HG02973 (cell line): ENCODE measurements at regions not wholly inside any gene's neighbourhood (a gene's known extent, or its start where the extent isn't known, plus 50 kb on each side); places are given as distances from the start of the nearest gene placed in this dataset.

ENCODE experiments used
- ATAC-seq: cut with Tn5 transposase; IDR thresholded peaks from one replicate; pipeline ENCODE4 v1.9.1; 2021; ENCODE audit warnings: moderate library complexity; ENCODE audit not compliant: unreplicated experiment

GRCh38 chr16:5480431-5481195 lies 383.0 kb upstream of the EEF2KMT start:
- ATAC-seq: no peak

GRCh38 chr16:5479926-5480325 lies 382.3 kb upstream of the EEF2KMT start:
- ATAC-seq: no peak

GRCh38 chr16:5478036-5478435 lies 380.4 kb upstream of the EEF2KMT start:
- ATAC-seq: no peak

- ATAC-seq: no peak
These were observed 379.7 kb upstream of the EEF2KMT start for GRCh38 chr16:5477251-5477650.

DNA sequence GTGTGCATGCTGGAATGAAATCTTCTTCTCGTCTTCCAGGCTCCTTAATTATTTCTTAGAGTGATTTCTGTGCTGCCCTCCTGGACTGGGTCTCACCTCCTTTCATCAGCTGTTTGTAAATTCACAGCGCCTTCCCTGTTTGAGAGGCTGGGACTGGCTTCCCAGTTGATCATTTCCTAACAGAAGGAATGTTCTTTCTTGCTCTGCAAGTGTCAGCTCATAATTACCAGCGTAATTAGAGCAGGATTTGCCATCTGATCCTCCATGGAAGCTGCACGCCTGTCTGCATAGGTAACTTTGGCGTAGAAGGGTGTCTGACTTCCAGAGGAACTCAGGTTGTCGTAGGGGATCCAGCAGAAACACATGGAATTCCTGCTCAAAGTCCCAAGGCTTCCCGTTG lies 375.0 kb upstream of the EEF2KMT start:
- ATAC-seq: no peak

DNA sequence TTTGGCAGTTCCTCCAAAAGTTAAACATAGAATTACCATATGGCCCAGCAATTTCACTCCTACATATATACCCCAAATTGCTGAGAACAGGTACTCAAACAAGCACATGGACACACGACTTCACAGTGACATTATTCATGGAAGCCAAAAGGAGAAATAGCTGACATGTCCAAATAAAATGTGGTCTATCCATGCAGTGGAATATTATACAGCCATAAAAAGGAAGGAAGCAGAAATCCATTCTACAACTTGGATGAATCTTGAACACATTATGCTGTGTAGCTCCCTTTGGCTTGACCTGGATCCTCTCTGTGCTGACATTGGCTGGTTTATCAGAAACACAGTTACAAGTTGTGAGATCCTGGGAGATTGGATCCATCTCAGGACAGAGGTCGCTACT lies 370.9 kb upstream of the EEF2KMT start:
- no peak for ATAC-seq

DNA sequence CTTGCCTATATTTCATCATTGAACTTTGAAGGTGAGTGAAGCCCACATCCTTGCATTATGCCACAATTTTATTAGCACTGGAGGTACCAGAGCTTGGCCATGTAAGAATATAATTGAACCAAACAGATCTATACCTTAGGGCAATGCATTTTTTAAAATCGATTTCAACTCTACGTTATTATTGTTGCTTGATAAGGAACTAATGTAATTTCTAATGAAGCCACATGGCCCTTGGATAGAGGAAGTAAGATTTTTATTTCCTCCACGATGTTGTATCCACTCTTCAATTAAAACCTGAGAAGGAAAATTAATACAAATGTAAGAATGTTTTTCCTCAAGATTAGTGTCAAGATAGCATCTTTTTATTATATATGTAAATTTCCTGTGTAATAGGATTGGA lies 370.0 kb upstream of the EEF2KMT start:
- no peak for ATAC-seq

DNA sequence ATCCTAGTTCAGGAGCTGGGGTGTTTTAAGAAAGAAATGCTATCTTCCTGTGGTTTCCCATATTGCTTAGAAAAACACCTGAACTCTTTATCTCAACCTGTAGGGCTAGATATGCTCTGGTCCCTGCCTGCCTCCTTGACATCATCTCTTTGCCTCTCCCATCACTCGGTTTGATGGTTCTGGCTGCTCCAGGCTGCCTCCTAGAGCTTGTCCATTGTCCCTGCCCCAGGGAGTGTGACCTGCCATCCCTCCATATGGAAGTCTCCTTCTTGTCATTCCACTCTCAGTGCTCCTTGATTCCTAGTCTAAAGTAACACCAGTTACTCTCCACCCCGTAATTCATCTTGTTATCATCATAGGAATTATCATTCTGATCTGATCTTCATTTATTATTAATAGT lies 369.0 kb upstream of the EEF2KMT start:
- ATAC-seq: no peak

GRCh38 chr16:5465714-5466113 lies 368.1 kb upstream of the EEF2KMT start:
- ATAC-seq: no peak

- ATAC-seq: no peak
These were observed 366.2 kb upstream of the EEF2KMT start for GRCh38 chr16:5463820-5464219.

DNA sequence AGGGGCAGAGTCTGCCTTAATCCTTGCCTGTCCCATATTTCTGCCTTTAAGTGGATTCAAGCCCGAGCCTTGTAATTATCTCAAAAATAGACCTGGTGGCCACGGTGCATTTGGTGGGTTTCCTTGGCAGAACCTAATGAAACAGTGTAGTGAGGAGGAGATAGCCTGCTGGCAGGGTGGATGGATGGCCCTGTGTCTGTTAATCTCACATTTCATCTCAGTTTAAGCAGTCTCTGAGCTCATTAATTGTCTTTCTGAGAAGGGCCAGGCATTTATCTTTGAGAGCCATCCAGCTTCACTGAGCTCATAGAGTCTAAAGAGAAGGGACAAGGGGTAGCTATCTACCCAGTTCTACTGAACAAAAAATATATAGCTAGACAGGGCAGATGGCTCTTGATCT lies 364.0 kb upstream of the EEF2KMT start:
- ATAC-seq: no peak

- no peak for ATAC-seq
These were observed 363.5 kb upstream of the EEF2KMT start for GRCh38 chr16:5461141-5461540.

DNA sequence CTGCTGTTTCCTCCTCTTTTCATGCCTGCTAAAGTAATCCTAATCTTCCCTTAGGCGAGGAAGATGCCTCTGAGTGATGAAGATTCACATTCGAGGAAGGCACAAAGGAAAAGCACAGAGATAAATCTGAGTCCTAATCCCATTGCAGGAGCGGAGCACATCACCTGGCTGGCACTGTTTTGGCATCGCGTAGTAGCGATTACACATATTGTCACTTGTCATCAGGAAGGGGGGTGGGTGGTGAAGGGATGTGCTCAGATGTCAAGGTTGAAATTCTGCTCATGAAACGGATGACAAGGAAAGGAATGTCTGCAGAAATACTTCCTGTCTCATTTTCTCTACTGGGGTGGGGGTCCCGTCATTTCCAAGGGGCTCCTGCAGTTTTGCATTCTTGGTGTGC lies 363.1 kb upstream of the EEF2KMT start:
- no peak for ATAC-seq

- no peak for ATAC-seq
These were observed 362.3 kb upstream of the EEF2KMT start for GRCh38 chr16:5459863-5460262.

DNA sequence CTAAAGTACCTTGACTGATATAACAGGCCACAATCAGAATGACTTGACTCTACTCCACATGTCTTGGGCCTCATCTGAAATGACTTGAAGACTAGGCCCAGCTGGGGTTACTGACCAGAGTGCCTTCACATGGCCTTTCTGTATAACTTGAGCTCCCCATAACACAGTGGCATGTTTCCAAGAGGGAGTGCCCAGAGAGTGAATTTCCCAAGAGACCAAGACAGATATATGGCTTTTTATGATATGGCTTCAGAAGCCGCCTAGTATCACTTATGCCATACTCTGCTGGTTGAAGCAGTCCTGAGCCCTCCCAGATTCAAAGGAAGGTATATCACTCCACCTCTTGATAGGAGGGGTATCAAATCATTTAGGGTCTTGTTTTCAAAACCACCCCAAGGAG lies 357.5 kb upstream of the EEF2KMT start:
- no peak for ATAC-seq

GRCh38 chr16:5454349-5454748 lies 356.8 kb upstream of the EEF2KMT start:
- no peak for ATAC-seq

- ATAC-seq: no peak
These were observed 354.0 kb upstream of the EEF2KMT start for GRCh38 chr16:5451641-5452040.

DNA sequence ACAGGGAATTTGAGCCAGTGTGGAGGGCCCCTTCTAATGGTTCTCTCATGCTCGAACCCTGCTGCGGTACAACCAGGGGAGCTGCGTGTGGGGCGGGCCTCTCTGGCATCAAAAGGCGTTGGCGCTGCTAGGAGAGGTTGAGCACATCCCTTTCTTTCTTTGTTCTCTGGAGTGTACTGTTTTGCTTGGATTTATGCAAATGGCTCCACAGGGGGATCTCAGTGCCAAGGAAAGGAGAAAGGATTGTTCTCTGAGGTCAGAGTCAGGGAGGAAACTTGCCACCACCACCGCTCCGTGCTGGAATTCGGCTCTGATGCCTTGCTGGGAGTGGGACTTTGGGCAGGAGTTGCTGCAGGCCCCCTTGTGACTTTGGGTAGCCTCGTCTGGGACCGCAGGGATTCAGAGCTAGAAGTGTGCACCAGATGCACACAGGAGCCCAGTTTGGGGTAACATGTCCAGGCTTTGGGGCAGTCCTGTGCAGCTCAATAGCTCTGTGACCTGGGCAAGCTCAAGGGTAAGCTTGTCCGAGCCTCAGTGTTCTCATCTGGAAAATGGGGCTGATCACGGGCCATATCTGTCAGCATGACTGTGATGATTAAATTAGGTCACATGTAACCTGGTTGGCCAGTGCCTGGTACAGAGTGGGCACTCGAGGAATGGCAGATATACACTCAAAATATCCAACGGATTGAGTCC lies 353.0 kb upstream of the EEF2KMT start:
- ATAC-seq: no peak

GRCh38 chr16:5449901-5450300 lies 352.3 kb upstream of the EEF2KMT start:
- ATAC-seq: no peak

GRCh38 chr16:5448798-5449197 lies 351.2 kb upstream of the EEF2KMT start:
- ATAC-seq: no peak

DNA sequence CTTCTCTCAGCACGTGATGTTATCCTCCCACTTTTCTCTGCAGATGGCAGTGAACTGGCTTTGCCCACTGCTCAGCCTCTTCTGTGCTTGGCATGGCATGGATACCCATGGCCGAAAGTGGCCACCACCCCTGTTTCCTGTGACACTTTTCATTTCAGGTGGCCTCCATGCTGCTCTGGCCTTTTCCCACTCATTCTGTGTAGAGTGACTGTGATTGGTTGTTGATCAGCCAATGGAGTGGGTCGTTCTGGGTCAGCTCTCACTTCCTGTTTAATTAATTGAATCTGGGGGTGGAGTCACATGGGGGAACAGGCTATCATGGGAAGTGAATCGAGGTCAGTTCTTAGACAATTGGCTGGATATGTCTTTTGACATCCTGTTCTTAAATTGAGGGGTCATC lies 350.1 kb upstream of the EEF2KMT start:
- no peak for ATAC-seq

DNA sequence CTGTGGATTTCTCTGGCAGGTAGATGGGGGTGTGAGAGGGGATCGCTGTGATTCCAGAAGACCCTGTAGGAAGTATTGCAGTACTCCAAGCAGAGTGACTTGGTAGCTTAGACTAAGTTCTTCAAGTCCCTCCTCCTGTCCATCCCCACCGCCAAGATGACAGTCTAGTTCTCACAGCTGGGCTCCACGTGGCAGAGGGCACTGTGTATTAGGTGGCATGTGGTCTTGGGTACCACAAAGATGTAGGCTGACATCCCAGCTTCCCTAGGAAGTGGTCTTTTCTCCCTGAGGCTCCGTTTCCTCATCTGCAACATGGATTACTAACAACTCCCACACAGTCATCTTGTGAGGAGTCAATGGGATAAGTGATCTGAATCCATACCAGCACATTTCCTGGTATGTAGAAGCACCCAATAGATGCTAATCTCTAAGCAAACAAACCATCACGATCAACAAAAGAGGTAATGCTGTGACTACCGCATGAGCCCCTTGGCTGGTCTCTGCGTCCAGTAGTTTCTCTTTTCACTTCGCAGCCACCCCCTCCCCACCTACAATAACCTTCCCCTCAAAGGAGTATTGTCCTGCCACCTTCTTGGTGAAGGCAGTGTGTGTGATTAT lies 349.1 kb upstream of the EEF2KMT start:
- no peak for ATAC-seq
